ENCODE measurements at regions not wholly inside any gene's neighbourhood (a gene's known extent, or its start where the extent isn't known, plus 50 kb on each side); places are given as distances from the start of the nearest gene placed in this dataset.

- TF ChIP-seq ATF2 (IDR thresholded peaks at IDR 0.05; ENCODE audit: low read length) = no peak
- TF ChIP-seq RBBP5 (IDR thresholded peaks at IDR 0.05; ENCODE audit: borderline replicate concordance, low read depth, low read length) = 0 out of 2 replicates have a peak, but pooled peaks have one; percentile 1
- no peak for TF ChIP-seq USF2 (IDR thresholded peaks at IDR 0.05; ENCODE audit: low read length)
- no peak for TF ChIP-seq YY1 (IDR thresholded peaks at IDR 0.05; ENCODE audit: low read depth, low read length)
- TF ChIP-seq KDM4A (IDR thresholded peaks at IDR 0.05; ENCODE audit: low read depth, low read length, severe bottlenecking) = no peak
- TF ChIP-seq CBX8 (IDR thresholded peaks at IDR 0.05; ENCODE audit: borderline replicate concordance, low read depth, low read length) = no peak
Observed at GRCh38 chr12:131230340-131231031, 276.8 kb downstream of the ADGRD1 start (continued).

Measured in H1 (cell line).